GM21723 (cell line): ENCODE measurements at regions not wholly inside any gene's neighbourhood (a gene's known extent, or its start where the extent isn't known, plus 50 kb on each side); places are given as distances from the start of the nearest gene placed in this dataset.
A peak's percentile ranks its signal among the peaks of the same experiment; 100 is the strongest.

Source experiments
- ATAC-seq: cut with Tn5 transposase; IDR thresholded peaks from one replicate; pipeline ENCODE4 v1.9.1; 2021; ENCODE audit warnings: mild to moderate bottlenecking, moderate library complexity; ENCODE audit not compliant: unreplicated experiment

DNA sequence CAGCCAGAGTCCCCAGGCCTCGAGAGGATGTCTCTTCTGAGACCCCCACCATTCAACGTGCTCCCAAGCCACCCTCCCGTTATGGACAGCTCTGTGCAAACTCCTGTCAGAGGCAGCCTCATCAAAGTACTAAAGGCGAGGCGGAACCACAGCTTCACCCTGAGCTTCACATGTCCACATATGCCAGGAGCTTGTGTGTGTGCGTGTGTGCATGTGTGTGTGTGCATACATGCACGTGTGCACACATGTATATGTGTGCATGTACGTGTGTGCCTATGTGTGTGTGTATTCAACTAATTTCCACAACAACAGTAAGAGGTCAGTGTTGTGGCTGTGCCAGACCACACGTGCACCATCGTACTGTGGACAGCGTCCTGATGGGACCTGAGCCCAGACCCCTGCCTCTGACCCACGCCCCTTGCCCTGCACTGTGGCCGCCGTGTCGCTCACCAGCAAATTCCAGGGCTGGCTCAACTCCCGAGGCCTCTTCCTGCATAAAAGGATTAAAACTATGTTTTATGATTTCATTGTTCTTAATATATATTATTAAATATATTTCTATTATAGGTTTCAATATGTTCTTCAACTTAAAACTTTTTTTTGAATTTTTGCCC is 444.8 kb downstream of the EIPR1 start:
- no peak for ATAC-seq

DNA sequence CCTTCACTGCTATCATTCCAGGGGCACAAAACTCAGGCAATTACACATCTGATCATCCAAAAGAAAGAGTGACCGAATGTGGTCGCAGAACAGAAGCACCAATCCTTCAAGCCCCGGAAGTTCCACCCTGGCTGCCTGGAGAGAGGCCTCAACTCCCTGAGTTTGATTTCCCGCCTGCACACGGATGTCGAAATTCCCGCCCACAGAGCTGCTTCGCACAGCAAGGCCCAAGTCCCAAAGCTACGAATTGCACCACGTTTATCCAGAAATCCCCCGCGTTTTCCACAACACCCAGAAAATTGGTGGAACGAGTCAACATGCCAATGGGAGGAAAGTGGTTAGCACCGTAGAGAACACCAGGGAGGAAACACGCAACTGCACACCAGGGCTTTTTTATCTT is 445.4 kb downstream of the EIPR1 start:
- ATAC-seq, result no peak

DNA sequence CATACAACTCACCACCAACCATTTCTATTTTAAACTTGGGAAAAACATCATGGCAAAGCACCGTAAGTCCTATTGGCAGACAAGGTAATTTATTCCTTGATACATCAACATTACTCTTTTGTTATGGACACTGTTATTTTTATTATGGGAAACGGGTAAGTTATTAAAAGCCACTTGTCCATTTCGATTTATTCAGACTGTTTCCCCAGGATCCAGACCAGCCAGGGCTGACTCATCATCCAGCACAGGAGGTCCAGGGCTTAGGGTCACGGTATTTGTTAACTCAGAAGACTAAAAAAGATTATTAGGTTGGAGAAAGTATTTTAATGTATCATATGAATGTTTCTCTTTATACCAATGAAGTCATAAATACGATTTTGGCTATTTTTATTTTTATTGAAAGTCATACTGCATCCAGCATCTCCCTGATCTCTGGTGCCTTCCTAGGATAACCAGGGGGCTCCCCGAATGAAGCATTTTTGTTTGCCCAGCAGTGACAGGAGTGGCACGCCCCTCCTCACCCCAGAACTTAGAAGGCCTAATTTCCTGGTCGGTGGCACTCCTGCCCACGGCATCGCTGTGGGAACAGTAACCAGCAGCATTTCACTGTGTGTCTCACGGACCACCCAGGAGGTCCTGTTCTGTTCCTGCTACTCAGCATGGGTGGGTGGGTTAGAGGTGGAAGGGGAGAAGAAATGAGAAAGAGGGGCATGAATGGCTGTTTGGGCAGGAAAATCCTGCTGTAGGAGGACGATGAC is 446.1 kb downstream of the EIPR1 start:
- ATAC-seq, result no peak

DNA sequence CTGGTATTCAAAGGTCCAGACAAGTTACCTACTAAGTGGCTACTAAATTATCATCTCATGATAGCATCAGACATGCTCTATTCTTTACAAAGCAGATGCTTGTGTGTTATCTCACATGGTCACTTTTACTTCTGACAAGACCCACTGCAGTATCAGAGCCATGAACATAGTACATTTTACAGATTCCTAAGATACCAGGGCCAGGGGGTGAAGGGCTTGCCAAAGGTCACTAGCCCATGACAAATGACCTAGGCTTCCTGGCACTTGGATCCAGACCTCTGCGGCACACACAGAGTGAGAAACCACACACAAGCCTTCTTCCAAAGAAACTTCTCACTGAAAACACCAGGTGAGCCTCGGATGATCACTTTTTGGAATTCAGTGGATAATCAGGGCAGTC is 446.8 kb downstream of the EIPR1 start:
- no peak for ATAC-seq

DNA sequence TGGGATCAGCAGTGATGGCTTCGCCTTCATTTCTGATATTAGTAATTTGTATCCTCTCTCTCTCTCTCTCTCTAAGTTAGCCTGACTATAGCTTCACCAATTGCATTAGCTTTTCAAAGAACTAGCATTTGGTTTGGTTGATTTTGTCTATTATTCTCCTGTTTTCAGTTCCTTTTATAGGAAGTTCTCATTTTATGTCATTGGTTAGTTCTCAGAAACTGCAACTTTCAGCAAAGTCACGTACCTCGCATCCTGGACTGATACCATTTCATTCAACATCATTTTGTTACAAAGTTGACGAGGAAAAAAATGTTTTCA is 450.8 kb downstream of the EIPR1 start:
- peak; percentile 68 for ATAC-seq

DNA sequence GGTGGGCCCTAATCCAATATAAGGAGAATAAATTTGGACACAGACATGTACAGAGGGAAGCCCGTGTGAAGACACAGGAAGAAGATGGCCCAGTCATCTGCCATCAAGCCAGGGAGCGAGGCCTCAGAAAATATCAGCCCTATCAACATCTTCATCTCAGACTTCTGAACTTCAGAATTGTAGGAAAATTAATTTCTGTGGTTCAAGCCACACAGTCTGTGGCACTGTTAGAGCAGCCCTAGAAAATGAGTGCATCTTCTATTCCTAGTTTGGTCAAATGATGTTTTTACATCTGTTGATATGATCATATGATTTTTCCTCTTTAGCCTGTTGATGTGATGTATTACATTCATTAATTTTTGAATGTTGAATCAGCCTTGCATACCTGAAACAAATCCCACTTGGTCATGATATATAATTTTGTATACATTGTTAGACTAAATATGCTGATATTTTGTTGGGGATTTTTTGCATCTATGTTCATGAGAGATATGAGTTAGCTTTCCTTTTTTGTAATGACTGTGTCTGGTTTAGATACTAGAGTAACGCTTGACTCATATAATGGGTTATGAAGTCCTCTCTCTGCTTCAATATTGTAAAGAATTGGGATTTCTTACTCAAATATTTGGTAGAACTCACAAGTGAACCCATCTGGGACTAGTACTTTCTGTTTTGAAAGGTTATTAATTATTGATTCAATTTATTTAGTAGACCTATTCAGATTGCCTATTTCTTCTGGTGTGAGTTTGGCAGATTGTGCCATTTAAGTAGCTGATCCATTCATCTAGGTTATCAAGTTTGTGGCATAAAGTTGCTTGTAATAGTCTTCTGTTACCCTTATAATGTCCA is 451.4 kb downstream of the EIPR1 start:
- ATAC-seq, result peak; percentile 77

DNA sequence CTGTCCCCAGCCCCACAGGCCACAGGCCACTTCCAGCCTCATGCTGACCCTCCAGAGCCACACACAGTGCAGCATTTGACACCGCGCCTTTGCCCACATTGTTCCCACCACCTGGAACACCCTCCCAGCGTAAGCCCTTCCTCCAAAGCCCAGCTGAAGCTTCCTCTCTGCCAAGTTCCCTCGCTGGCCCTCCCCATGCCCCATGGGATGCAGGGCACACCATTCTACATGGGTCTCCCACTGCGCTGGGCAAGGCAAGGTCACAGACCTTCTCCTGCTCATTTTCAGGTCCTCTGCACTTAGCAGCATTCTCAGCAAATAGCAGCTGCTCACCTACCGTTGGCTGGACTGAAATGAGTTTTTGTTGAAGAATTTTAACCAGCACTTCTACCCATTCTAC is 455.5 kb downstream of the EIPR1 start:
- ATAC-seq, result no peak

DNA sequence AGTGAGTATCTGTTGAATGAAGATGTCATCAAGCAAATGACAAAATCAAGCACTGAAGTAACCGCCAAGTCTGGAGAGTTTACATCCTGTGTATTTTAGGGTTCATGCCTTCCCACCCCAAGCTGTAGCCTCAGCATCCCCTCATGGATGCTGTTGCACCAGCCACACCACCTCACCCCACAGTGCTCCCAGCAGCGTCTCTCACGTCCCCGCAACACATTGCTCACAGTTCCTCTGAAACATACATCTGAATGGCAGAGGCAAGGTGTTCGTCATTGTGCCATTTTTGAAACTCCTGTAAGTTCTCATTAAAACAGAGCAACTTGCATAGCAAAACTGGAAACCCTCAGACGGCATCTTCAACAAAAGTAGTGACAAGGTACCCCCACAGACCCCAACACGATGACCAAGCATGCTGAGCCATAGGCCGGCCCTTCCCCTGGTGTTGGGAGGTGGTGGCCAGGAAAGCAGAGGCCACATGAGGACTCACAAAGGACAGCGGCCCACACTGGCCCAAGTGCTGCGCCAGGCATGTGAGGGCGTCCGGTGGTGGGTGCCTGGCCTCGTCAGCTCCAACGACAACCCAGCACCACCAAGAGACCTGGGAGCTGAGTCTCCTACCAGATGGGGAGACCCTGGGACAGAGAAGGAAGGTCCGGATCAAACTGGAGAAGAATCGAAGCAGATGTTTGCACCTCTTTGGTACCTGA is 456.5 kb downstream of the EIPR1 start:
- ATAC-seq, result no peak

DNA sequence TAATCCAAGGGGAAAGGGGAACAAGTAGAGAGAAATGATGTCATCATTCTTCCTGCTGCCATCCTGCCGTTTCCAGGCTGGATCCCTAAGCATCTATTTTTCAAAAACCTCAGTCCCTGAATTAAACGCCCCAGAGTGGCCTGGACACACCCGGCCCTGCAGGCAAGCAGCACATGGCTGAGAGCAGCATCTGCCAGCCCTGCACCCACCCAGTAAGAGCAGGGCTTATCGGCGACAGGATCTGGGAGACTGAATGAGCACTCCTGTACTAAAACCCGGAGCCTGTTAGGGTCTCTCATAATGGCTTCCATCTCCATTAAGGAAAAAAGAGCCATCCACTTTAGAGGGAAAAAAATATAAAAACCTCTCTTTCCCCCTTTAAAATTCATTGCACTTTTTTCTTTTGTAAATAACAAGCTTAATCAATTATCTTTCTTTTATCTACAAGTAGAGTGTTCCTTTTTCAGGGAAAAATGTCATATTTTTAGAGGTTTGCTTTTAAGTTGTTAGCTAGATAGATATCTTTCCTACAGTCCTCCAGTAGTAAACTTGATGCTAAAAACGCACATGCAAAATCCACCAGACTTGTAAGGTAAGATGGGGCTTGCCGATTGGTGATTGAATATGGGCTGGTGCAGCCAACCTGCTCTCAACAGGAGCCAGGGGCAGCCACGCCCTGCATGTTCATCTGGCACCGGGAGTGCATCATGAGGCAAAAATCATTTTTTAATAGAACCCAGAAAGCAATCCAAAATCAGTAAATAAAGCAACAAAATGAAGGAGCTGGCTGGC is 457.8 kb downstream of the EIPR1 start:
- no peak for ATAC-seq

DNA sequence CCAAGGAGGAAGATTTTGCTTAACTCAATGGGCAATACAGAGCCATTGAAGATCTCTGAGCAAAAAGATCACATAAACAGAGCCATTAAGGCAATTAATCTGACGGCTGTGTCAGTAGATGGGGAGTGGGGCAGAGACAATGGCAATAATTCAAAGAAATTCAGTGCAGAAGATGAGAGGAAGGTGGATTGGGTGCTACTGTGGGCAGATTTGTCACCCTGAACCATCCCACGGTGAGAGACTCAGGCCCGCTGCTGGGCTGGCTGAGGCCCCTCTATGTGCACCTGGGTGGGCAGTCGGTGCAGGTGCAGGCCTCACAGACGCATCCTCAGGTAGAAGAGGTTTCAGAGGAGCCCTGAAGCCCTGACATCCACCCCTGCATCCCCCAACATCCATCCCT is 458.6 kb downstream of the EIPR1 start:
- ATAC-seq, result no peak

DNA sequence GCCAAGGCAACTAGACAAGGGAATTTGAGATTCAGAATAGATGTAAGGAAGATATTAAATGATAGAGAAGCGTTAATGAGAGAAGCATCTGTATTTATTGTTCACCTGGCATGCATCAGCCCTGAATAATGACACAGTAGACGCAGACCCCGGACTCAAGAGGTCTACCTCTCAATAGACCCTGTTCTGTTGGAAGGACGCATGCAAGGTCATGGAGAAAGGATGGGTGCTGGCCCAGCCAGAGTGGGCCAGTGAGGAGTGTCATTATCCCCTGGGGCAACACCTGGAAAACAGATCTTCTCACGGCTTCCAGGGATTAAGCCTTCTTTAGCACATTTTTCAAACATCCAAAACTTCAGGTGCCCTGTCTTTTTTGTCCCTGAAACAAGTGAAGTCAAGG is 461.0 kb downstream of the EIPR1 start:
- no peak for ATAC-seq

DNA sequence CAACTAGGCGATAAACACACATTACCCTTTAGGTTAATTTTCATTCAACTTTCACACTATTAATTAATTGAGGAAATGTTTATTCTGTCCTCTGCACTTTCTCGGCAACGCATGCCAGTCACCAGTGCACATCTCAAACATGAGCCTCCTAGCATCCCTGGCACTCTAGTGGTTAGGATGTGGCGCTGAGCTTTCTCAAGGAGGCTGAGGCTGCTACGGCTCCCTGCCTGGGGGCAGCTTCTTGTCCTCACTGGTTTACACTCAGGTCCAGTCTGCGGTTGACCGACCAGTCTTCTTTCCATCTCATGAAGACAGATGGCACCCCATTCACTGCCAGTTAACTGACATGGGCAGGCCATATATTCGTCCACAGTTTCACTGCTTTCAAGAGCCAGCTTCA is 463.4 kb downstream of the EIPR1 start:
- ATAC-seq, result no peak

DNA sequence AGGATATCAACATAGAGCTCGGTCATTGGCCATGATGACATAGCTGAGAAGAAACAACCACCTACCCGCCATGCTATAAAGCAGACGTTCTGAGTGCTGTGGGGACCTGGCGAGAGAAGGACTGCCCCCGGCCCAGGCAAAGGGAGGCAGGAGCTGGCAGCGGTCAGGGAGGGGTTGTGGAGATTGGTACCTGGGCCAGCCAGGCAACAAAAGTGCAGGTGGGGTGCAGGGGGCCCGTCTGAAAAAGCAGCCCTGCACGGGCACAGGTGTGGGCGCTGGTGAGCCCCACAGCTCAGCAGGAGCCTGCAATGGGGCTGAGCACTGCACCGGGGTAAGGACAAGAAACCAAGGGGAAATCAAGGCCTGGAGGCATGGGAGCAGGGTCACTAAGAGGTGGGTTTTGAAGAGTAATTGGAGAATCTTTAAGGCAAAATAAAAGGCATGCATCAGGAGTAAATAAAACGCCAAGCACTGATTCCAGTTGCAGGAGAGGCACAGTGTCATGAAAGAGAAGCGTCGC is 464.0 kb downstream of the EIPR1 start:
- ATAC-seq, result no peak

DNA sequence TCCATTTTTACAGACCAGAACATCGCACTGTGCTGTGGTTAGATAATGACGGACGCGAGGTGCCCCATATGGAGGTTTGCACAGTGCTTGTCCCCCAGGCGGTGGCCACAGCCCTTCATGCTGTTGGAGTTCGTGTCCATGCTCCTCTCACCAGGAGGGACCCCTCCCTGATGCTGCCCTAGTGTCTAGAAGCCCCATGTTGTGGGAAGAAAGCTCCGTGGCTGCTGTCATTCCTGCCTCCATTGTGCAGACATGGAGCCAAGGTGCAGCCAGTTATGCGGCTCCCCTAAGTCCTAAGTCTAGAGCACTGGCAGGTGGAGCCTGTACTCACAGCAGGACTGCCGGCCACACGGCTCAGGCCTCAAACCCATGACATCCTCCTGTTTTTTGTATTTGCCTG is 464.9 kb downstream of the EIPR1 start:
- ATAC-seq, result no peak

DNA sequence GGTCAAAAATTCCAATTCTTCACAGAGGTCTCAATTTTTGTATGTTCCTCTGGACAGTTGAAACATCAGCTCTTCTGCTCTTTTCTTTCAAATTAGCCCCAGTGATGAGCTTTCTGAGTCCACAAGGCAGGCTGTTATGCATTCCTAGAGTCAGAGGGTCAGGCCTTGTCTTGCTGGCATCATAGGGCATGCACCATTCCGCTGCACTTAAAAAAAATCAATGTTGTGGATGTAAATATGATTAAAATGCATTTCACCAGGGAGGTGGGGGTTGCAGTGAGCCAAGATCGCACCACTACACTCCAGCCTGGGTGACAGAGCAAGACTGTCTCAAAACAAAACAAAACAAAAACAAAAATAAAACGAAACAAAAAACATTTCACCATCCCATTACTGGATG is 465.3 kb downstream of the EIPR1 start:
- ATAC-seq, result no peak

DNA sequence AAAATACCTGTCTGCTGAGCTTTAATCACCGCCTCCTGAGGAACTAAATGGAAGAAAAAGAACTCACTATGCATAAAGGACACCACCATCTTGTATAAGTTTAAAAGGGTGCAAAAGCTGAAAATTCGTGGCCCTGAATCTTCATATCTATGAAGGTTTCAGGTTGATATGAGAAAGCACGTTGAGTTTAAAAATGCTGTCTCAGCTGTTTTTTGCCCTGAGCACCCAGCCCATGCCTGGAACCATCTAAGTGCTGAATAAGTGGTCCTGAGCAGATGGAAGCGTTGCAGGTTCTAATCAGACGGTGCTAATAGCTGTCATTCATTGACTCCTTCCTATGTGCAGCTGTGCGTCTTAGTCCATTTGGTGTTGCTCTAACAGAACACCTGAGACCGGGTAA is 467.4 kb downstream of the EIPR1 start:
- no peak for ATAC-seq

DNA sequence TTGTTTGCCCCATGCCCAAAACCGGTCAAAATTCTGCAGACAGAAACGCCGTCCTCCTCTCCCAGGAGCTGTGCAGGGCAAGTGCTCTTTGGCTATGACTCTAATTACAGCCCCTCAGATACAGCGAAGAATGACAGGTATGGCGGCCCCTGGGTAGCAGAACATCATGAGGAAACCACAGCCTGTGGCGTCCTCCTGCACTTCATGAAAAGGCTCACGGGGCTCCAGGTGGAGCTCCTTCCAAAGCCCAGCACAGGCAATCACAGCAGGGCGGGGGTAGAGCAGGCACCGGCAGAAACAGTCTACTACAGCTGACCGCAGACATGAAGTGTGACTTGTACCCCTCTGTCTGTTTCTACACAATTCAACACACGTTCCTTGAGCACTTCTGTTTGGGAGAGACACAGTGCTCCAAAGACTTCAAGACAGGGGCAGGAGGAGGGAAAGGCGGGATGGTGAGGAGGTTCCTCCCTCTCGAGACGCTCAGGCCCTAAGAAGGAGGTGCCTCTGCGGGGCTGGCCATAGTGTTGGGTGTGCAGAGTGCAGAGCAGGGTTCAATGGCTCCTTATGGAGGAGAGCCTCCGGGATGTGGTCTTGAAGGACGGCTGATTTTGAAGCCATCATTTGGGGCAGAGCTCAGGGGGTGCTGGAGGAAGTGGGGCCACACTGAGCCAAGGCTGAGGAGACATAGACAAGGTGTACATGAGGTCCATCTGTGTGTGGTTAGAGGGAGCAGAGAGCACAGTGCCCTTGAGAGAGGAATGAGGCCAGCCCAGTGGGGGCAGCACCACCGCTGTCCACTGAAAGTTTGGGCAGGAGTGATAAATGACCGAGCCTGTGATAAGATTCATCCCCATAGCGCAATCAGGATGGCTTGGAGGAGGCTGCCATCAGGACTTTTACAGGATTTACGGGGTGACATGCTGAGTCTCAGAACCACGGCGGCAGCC is 468.3 kb downstream of the EIPR1 start:
- ATAC-seq, result no peak

DNA sequence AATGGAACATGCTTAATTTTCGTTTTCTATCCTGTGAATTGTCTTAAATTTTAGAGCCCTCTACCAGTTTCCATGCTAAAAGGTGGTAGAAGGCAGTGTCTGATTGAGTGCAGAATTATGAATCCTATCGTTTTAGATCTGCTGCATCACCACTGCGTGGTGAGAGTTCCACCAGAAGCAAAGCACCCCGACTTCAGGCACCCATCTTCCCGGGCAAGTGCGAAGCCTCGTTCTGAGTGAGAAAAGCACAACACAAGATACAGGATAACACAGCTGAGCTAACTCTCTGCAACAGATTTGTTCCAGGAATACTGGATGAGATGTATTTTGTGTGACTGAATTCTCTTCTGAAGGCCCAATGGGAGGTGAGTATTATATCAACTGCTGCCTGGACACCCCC is 471.5 kb downstream of the EIPR1 start:
- ATAC-seq, result no peak

DNA sequence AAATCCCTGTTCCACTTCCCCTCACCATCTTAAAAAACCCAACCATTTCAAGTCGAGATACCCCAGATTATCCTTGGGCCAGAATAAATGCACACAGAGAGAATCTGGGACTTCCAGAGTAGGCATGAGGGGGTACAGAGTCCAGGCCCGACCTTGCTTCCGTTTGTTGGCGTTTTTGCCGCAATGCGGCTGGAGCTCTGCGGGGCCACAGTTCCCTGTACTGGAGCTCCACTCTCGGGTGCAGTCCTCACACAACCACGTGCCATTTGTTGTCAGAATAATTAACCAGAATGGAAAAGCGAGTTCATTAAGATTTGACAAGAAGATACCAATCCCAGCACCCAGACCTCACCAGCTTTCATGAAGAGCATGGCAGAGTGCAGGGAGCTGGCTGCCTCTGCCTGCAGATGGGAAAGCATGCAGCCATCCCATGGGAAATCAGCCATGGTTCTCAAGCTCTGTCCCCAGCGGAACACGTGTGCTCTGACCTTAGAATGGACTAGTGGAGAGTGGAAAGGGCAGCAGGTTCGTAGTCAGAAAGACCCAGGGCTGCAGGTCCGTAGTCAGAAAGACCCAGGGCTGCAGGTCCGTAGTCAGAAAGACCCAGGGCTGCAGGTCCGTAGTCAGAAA is 472.8 kb downstream of the EIPR1 start:
- ATAC-seq, result no peak
